ENCODE measurements at regions not wholly inside any gene's neighbourhood (a gene's known extent, or its start where the extent isn't known, plus 50 kb on each side); places are given as distances from the start of the nearest gene placed in this dataset.

DNA sequence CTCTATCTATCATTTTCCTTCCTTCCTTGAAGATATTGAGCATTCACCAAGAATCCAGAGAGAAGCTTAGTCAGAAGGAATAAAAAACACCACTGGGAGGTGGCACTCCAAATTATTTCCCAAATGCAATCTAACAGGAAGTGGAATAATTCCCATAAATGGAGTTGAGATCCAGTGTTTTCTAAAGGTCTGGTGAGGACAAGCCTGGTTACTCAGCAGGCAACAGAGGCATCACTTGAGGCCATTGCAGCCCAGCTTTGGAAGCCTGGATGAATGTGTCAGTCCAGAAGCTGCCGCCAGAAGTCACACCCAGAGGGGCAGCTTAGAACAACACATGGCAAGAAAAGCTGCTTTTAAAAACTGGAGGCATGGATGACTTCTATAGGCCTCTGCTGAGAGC is 288.9 kb upstream of the KLF6 start:
- TF ChIP-seq, protein P1, sequence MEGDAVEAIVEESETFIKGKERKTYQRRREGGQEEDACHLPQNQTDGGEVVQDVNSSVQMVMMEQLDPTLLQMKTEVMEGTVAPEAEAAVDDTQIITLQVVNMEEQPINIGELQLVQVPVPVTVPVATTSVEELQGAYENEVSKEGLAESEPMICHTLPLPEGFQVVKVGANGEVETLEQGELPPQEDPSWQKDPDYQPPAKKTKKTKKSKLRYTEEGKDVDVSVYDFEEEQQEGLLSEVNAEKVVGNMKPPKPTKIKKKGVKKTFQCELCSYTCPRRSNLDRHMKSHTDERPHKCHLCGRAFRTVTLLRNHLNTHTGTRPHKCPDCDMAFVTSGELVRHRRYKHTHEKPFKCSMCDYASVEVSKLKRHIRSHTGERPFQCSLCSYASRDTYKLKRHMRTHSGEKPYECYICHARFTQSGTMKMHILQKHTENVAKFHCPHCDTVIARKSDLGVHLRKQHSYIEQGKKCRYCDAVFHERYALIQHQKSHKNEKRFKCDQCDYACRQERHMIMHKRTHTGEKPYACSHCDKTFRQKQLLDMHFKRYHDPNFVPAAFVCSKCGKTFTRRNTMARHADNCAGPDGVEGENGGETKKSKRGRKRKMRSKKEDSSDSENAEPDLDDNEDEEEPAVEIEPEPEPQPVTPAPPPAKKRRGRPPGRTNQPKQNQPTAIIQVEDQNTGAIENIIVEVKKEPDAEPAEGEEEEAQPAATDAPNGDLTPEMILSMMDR (IDR thresholded peaks at IDR 0.05; ENCODE audit: low read depth, low read length, missing control alignments), result no peak
- no peak overlapping the region for H3K4me3 ChIP-seq (ENCODE audit: low read depth, low read length)
- DNase-seq (ENCODE audit: low read depth), result no peak

DNA sequence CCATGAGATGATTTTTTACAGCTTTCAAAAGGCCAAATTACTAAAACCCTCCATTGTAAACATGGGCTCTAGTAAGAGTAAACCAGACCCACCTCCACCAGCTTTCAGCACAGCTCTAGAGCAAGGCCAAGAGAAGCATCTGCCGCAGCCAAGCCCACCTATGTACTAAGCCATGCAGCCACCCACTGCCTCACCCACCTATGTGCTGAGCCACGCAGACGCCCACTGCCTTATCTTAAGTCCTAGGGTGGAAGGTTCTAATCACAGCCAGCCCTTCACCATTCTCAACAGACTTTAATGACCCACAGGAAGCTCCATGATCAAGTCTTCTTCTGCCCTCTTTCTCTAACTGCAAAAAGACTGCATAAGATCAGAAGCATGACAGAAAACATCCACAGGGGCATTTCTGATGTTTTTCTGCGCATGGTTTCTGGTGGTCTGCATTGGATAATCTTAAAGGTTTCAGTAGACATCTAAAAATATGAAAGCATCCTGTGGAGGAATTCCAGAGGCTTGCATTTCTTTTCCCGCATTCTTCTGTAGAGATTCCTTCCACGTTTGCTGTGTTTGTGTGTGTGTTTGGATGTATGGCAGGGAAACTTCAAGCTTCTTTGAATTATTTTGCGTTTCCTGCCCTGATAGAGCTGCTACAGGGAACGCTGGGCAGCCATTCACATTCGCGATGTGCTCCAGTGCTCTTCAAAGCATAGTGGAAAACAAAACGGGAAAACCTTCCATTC is 286.1 kb upstream of the KLF6 start:
- DNase-seq (ENCODE audit: low read depth), result no peak
- TF ChIP-seq, protein P1 (IDR thresholded peaks at IDR 0.05; ENCODE audit: low read depth, low read length, missing control alignments), result no peak
- no peak overlapping the region for H3K4me3 ChIP-seq (ENCODE audit: low read depth, low read length)

GRCh38 chr10:4070184-4070583 is 285.2 kb upstream of the KLF6 start:
- TF ChIP-seq, protein P1 (IDR thresholded peaks at IDR 0.05; ENCODE audit: low read depth, low read length, missing control alignments), result no peak
- no peak for DNase-seq (ENCODE audit: low read depth)

GRCh38 chr10:4069491-4069890 is 284.5 kb upstream of the KLF6 start:
- no peak overlapping the region for H3K4me3 ChIP-seq (ENCODE audit: low read depth, low read length)
- TF ChIP-seq, protein P1 (IDR thresholded peaks at IDR 0.05; ENCODE audit: low read depth, low read length, missing control alignments), result no peak
- no peak for DNase-seq (ENCODE audit: low read depth)

More at GRCh38 chr10:4070184-4070583, 285.2 kb upstream of the KLF6 start:
- H3K4me3 ChIP-seq (ENCODE audit: low read depth, low read length), result no peak overlapping the region

GRCh38 chr10:4068629-4069028 is 283.6 kb upstream of the KLF6 start:
- no peak for DNase-seq (ENCODE audit: low read depth)
- H3K4me3 ChIP-seq (ENCODE audit: low read depth, low read length), result no peak overlapping the region
- TF ChIP-seq, protein P1 (IDR thresholded peaks at IDR 0.05; ENCODE audit: low read depth, low read length, missing control alignments), result no peak

GRCh38 chr10:4067931-4068561 is 283.0 kb upstream of the KLF6 start:
- no peak for DNase-seq (ENCODE audit: low read depth)
- TF ChIP-seq, protein P1 (IDR thresholded peaks at IDR 0.05; ENCODE audit: low read depth, low read length, missing control alignments), result no peak
- no peak overlapping the region for H3K4me3 ChIP-seq (ENCODE audit: low read depth, low read length)

Measured in GM12864 (cell line).